SK-N-MC (cell line): ENCODE measurements at regions not wholly inside any gene's neighbourhood (a gene's known extent, or its start where the extent isn't known, plus 50 kb on each side); places are given as distances from the start of the nearest gene placed in this dataset.

Source experiments
- EZH2 ChIP-seq: fragments of 200-600 bp; sonication (generic); IDR thresholded peaks from one replicate; pipeline ENCODE4 v1.6.1; 2017; ENCODE audit warnings: antibody characterized with exemption
- FOXP2 ChIP-seq: optimal IDR thresholded peaks from 2 replicates; pipeline ENCODE3; 2011; ENCODE audit warnings: mild to moderate bottlenecking, moderate library complexity; ENCODE audit not compliant: insufficient read depth; ENCODE audit errors: extremely low read length, control extremely low read depth
- POLR2AphosphoS5 ChIP-seq: IDR thresholded peaks from 2 replicates; pipeline ENCODE4 v1.6.1; 2012; ENCODE audit warnings: mild to moderate bottlenecking, low read depth, low read length, borderline replicate concordance

DNA sequence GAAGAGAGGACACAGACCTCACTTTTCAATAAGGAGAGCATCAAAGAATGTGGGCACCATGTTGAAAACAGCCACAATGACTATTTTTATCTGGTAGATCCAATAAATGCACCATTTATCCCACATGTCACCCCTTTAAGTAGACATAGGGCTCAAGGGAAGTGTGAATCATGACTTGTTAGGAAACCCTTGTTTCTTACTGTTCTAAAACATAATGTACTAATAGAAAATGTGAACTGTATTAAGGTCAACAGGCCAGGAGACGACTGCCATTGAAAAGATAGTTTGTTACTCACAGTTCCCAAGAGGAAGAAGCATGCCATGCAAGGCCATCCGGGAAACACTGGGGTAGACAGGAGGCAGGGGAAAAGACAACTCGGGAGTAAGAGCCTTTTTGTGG is 137.7 kb downstream of the EN1 start:
- TF ChIP-seq EZH2, result no peak
- TF ChIP-seq FOXP2, result no peak
- no peak for TF ChIP-seq POLR2AphosphoS5
